ENCODE measurements at regions not wholly inside any gene's neighbourhood (a gene's known extent, or its start where the extent isn't known, plus 50 kb on each side); places are given as distances from the start of the nearest gene placed in this dataset.
"Not testable (repeated sequence)": the region's sequence is repeated elsewhere in the genome, so short reads cannot be mapped to it uniquely, and the experiment has no call there.

- ChIA-PET POLR2A (ENCODE audit: low non-redundant PET) (no interaction called here), CTCF (no interaction called here)
- H3K27ac ChIP-seq: no peak overlapping the region
- DNase-seq (ENCODE audit: low spot score): no peak
- no peak for TF ChIP-seq CTCF (conservative IDR thresholded peaks at IDR 0.05; ENCODE audit: low read depth)
These were observed 183.5 kb upstream of the ZNF521 start for GRCh38 chr18:25535495-25535894.

- ChIA-PET CTCF (interaction anchor here (0.7 kb wide), 1 partner anchor 1500 kb away, joined by 4 read pairs; no protein-coding TSS in a partner anchor), POLR2A (ENCODE audit: low non-redundant PET) (no interaction called here)
- H3K27ac ChIP-seq: no peak overlapping the region
- no peak for TF ChIP-seq CTCF (conservative IDR thresholded peaks at IDR 0.05; ENCODE audit: low read depth)
- no peak for DNase-seq (ENCODE audit: low spot score)
These were observed 182.4 kb upstream of the ZNF521 start for GRCh38 chr18:25534401-25534800.

GRCh38 chr18:25533218-25533617 lies 181.3 kb upstream of the ZNF521 start:
- no peak for TF ChIP-seq CTCF (conservative IDR thresholded peaks at IDR 0.05; ENCODE audit: low read depth)
- no peak for DNase-seq (ENCODE audit: low spot score)
- POLR2A ChIA-PET (ENCODE audit: low non-redundant PET): no interaction called here
- CTCF ChIA-PET: no interaction called here
- no peak overlapping the region for H3K27ac ChIP-seq

GRCh38 chr18:25531207-25531606 lies 179.2 kb upstream of the ZNF521 start:
- no peak for TF ChIP-seq CTCF (conservative IDR thresholded peaks at IDR 0.05; ENCODE audit: low read depth)
- no peak for DNase-seq (ENCODE audit: low spot score)
- H3K27ac ChIP-seq: no peak overlapping the region
- ChIA-PET POLR2A (ENCODE audit: low non-redundant PET) (no interaction called here), CTCF (no interaction called here)

GRCh38 chr18:25525789-25526188 lies 173.8 kb upstream of the ZNF521 start:
- DNase-seq (ENCODE audit: low spot score); CTCF ChIA-PET; POLR2A ChIA-PET (ENCODE audit: low non-redundant PET); H3K27ac ChIP-seq: not testable (repeated sequence)

- POLR2A ChIA-PET (ENCODE audit: low non-redundant PET): no interaction called here
- no peak for DNase-seq (ENCODE audit: low spot score)
- H3K27ac ChIP-seq: no peak overlapping the region
- no peak for TF ChIP-seq CTCF (conservative IDR thresholded peaks at IDR 0.05; ENCODE audit: low read depth)
- CTCF ChIA-PET: no interaction called here
These were observed 166.7 kb upstream of the ZNF521 start for GRCh38 chr18:25518716-25519053.

- TF ChIP-seq CTCF (conservative IDR thresholded peaks at IDR 0.05; ENCODE audit: low read depth): no peak
- no peak overlapping the region for H3K27ac ChIP-seq
- ChIA-PET POLR2A (ENCODE audit: low non-redundant PET) (no interaction called here), CTCF (no interaction called here)
- no peak for DNase-seq (ENCODE audit: low spot score)
These were observed 166.1 kb upstream of the ZNF521 start for GRCh38 chr18:25517881-25518715.

Measured in RWPE1 (cell line).